ENCODE measurements at regions not wholly inside any gene's neighbourhood (a gene's known extent, or its start where the extent isn't known, plus 50 kb on each side); places are given as distances from the start of the nearest gene placed in this dataset.

GRCh38 chr16:6091021-6091420, 993.4 kb upstream of the EEF2KMT start:
- no peak for TF ChIP-seq YY1 (IDR thresholded peaks at IDR 0.05; ENCODE audit: insufficient read depth, insufficient read length)
- no peak for TF ChIP-seq ZNF274 (IDR thresholded peaks at IDR 0.05; ENCODE audit: low read depth, low read length)
- no peak for TF ChIP-seq SUZ12 (IDR thresholded peaks at IDR 0.05; ENCODE audit: extremely low read depth, insufficient read depth, insufficient read length)
